ENCODE measurements at regions not wholly inside any gene's neighbourhood (a gene's known extent, or its start where the extent isn't known, plus 50 kb on each side); places are given as distances from the start of the nearest gene placed in this dataset.

- peak; percentile 41 for DNase-seq (ENCODE audit: low read depth)
These were observed 564.3 kb upstream of the MARCKS start for GRCh38 chr6:113292646-113293422.

- DNase-seq (ENCODE audit: low read depth), result no peak
These were observed 563.8 kb upstream of the MARCKS start for GRCh38 chr6:113293423-113293740.

- no peak for DNase-seq (ENCODE audit: low read depth)
These were observed 557.6 kb upstream of the MARCKS start for GRCh38 chr6:113299531-113299930.

GRCh38 chr6:113301651-113302050 is 555.5 kb upstream of the MARCKS start:
- DNase-seq (ENCODE audit: low read depth), result no peak

GRCh38 chr6:113304116-113304515 is 553.0 kb upstream of the MARCKS start:
- DNase-seq (ENCODE audit: low read depth), result peak; percentile 42

GRCh38 chr6:113306552-113307145 is 550.5 kb upstream of the MARCKS start:
- DNase-seq (ENCODE audit: low read depth), result no peak

GRCh38 chr6:113308266-113308665 is 548.9 kb upstream of the MARCKS start:
- no peak for DNase-seq (ENCODE audit: low read depth)

- no peak for DNase-seq (ENCODE audit: low read depth)
These were observed 543.3 kb upstream of the MARCKS start for GRCh38 chr6:113313841-113314240.

- peak; percentile 53 for DNase-seq (ENCODE audit: low read depth)
These were observed 542.0 kb upstream of the MARCKS start for GRCh38 chr6:113315165-113315564.

- DNase-seq (ENCODE audit: low read depth), result no peak
These were observed 541.3 kb upstream of the MARCKS start for GRCh38 chr6:113315879-113316278.

GRCh38 chr6:113317442-113317841 is 539.7 kb upstream of the MARCKS start:
- DNase-seq (ENCODE audit: low read depth), result no peak

- DNase-seq (ENCODE audit: low read depth), result no peak
These were observed 539.1 kb upstream of the MARCKS start for GRCh38 chr6:113317891-113318574.

- no peak for DNase-seq (ENCODE audit: low read depth)
These were observed 538.6 kb upstream of the MARCKS start for GRCh38 chr6:113318575-113318917.

GRCh38 chr6:113320653-113321052 is 536.5 kb upstream of the MARCKS start:
- DNase-seq (ENCODE audit: low read depth), result no peak

GRCh38 chr6:113326781-113327180 is 530.4 kb upstream of the MARCKS start:
- no peak for DNase-seq (ENCODE audit: low read depth)

GRCh38 chr6:113328886-113329381 is 528.2 kb upstream of the MARCKS start:
- no peak for DNase-seq (ENCODE audit: low read depth)

- no peak for DNase-seq (ENCODE audit: low read depth)
These were observed 527.1 kb upstream of the MARCKS start for GRCh38 chr6:113329942-113330635.

GRCh38 chr6:113330636-113330946 is 526.6 kb upstream of the MARCKS start:
- DNase-seq (ENCODE audit: low read depth), result no peak

GRCh38 chr6:113331021-113331420 is 526.1 kb upstream of the MARCKS start:
- no peak for DNase-seq (ENCODE audit: low read depth)

GRCh38 chr6:113338644-113339043 is 518.5 kb upstream of the MARCKS start:
- DNase-seq (ENCODE audit: low read depth), result no peak

GRCh38 chr6:113339209-113339608 is 517.9 kb upstream of the MARCKS start:
- no peak for DNase-seq (ENCODE audit: low read depth)

GRCh38 chr6:113340371-113340770 is 516.8 kb upstream of the MARCKS start:
- DNase-seq (ENCODE audit: low read depth), result no peak

- DNase-seq (ENCODE audit: low read depth), result no peak
These were observed 513.2 kb upstream of the MARCKS start for GRCh38 chr6:113343940-113344339.

Measured in stromal cell of bone marrow (primary cell).